ENCODE measurements at regions not wholly inside any gene's neighbourhood (a gene's known extent, or its start where the extent isn't known, plus 50 kb on each side); places are given as distances from the start of the nearest gene placed in this dataset.

DNA sequence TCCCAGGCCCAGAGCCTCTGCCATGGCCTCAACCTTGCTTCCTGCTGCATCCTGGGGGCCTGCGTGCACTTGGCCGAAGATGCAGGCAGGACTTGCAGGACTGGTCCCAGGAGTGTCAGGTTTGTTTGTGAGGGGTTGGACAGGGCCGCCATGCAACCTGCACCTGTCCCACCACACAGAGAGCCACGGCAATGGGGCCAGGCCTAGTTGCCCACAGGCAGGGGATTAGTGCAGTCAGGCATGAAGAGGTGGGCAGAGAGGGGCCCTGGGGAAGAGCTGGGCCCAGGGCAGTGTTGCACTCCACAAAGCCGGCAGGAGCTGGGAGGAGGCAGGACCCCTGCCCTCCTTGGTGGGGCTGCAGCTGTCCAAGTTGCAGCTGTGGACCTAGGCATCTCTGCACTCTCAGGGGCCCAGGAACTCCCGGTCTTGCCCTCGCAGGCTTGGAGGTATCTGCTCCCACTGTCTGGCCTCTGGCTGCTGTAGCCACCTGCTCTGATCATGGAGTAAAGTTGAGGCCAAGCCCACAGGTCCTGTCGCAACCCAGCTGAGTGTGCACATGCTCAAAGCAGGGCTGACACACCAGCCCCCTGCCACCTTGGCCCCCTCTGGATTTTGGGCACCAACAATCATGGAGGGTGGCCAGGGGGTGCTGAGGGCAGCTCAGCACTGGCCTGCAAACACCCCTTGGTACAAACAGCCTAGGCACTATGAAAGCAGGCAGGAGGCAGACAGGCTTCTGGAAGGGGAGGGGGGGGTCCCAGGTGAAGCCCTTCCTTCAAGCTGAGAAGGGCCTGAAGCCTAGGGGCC is 190.4 kb upstream of the PCDH10 start:
- Mint-ChIP-seq H3K4me3 (no peak overlapping the region), H3K27me3 (no peaks in the 10 kb centered on the region), H3K27ac (no peak overlapping the region), H3K36me3 (ENCODE audit: low read depth) (no peaks in the 10 kb centered on the region), H3K4me1 (no peaks in the 10 kb centered on the region)
- DNase-seq, result no peak
- no peak for ATAC-seq
- H3K9me3 ChIP-seq (ENCODE audit: control insufficient read depth, low read length, poor library complexity, severe bottlenecking), result no peaks in the 10 kb centered on the region

DNA sequence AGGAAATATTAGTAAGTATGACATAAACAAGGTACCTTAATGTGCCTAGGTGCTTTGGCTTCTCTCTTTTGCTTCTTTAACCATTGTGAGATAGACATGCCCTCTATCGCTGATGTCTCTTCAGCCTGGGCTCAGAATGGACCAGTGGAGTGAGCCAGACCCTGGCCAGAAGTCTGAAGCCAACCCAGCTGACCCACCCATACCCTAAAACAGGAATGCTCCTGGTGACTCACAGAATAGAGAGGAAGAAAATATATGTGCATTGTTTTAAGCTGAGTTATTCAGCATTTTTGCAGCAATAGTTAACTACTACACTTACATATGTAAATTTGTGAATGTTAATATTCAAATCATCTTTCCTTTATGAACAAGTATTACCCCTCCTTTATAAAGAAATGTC is 167.5 kb upstream of the PCDH10 start:
- Mint-ChIP-seq H3K27me3 (no peaks in the 10 kb centered on the region), H3K36me3 (ENCODE audit: low read depth) (no peaks in the 10 kb centered on the region), H3K4me3 (no peak overlapping the region), H3K4me1 (no peaks in the 10 kb centered on the region), H3K27ac (no peak overlapping the region)
- ATAC-seq (no peak), DNase-seq (no peak)
- no peaks in the 10 kb centered on the region for H3K9me3 ChIP-seq (ENCODE audit: control insufficient read depth, low read length, poor library complexity, severe bottlenecking)

DNA sequence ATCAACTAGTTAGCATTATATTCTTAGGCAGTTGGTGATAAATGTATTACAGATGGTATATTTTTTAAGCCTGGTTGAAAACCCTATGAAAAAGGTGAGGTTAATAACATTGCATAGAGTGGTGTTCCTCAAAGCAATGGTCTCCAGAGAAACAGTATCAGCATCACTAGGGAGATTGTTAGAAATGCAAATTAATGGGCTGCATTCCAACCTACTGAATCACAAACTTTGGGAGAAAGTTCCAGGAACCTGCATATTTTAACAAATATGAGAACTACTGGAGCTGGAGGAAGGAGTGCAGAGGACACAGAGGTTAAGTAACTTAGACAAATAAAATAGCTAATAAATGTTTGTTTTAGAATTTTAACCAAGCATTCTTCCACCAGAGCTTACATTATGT is 166.9 kb upstream of the PCDH10 start:
- Mint-ChIP-seq H3K36me3 (ENCODE audit: low read depth) (no peaks in the 10 kb centered on the region), H3K27me3 (no peaks in the 10 kb centered on the region), H3K4me1 (no peaks in the 10 kb centered on the region), H3K27ac (no peak overlapping the region), H3K4me3 (no peak overlapping the region)
- ATAC-seq (no peak), DNase-seq (no peak)
- no peaks in the 10 kb centered on the region for H3K9me3 ChIP-seq (ENCODE audit: control insufficient read depth, low read length, poor library complexity, severe bottlenecking)

DNA sequence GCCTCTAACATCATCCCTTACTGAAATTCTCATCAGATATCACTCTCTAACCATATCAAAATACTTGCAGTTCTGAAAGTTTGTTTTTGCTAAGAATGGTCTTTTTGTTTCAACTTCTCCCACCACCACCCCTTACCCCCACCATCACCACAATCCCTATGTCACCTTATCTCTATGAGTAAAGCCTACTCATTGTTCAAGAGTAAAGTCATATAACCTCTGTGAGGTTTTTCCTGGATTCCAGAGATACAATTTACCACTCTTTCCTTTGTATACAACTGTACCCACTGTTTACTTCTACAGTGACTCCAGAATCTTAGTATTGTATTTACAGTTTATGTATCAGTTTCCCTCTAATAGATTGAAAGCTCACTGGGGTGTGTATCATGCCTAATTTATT is 158.0 kb upstream of the PCDH10 start:
- no peak overlapping the region for H3K4me3 Mint-ChIP-seq
- H3K4me1 Mint-ChIP-seq, result no peaks in the 10 kb centered on the region
- H3K36me3 Mint-ChIP-seq (ENCODE audit: low read depth), result no peaks in the 10 kb centered on the region
- H3K27ac Mint-ChIP-seq, result no peak overlapping the region
- no peaks in the 10 kb centered on the region for H3K27me3 Mint-ChIP-seq
- DNase-seq (no peak), ATAC-seq (no peak)
- no peaks in the 10 kb centered on the region for H3K9me3 ChIP-seq (ENCODE audit: control insufficient read depth, low read length, poor library complexity, severe bottlenecking)

DNA sequence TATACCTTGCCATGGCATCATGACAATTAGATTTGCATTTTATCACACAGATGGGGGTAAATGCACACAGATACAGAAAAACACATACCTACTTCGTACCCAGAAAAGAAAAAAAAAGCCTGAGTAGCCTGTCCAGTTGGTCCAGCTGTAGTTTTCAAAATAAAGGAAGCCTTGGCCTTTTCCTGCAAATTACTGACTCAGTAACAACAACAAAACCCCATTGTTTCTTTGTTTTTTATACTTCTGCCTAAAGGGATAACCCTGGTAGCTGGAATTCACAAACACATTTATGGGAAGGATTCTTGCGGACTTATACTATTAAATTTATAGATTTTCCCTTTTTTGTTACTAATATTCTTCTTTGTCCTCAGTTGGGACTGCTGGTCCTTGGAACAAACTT is 156.4 kb upstream of the PCDH10 start:
- Mint-ChIP-seq H3K4me1 (no peaks in the 10 kb centered on the region), H3K36me3 (ENCODE audit: low read depth) (no peaks in the 10 kb centered on the region), H3K27ac (no peak overlapping the region), H3K27me3 (no peaks in the 10 kb centered on the region), H3K4me3 (no peak overlapping the region)
- H3K9me3 ChIP-seq (ENCODE audit: control insufficient read depth, low read length, poor library complexity, severe bottlenecking), result no peaks in the 10 kb centered on the region
- no peak for ATAC-seq
- no peak for DNase-seq

DNA sequence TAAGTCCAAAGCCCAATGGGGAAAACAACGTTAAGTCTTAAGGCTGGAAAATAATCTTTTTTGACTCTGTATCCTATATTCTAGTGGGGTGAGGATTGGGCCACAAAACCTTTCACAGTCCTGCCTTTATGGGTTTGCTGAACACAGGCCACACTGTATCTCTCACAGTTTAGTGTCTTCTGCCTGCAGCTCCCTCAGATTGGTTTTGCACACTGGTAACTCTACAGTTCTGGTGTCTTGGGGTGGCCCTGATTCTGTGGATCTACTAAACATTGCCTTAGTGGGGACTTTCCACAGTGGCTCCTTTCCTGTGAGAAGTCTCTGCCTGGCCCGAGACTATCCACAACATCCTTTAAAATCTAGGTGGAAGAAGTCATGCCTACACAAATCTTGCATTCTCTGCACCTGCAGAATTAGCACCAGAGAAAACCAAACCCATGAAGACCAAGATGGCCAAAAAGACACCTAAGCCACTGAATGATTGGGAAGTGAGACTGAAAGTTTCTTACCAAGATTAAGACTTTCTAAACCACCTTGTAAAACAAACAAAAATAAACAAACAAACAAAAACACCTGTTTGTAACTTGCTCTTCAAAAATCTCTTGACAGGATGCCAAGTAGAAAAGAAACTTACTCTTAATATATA is 150.4 kb upstream of the PCDH10 start:
- Mint-ChIP-seq H3K4me3 (no peak overlapping the region), H3K27me3 (no peaks in the 10 kb centered on the region), H3K4me1 (no peaks in the 10 kb centered on the region), H3K27ac (no peak overlapping the region), H3K36me3 (ENCODE audit: low read depth) (no peaks in the 10 kb centered on the region)
- ATAC-seq, result no peak
- no peak for DNase-seq
- H3K9me3 ChIP-seq (ENCODE audit: control insufficient read depth, low read length, poor library complexity, severe bottlenecking), result no peaks in the 10 kb centered on the region

DNA sequence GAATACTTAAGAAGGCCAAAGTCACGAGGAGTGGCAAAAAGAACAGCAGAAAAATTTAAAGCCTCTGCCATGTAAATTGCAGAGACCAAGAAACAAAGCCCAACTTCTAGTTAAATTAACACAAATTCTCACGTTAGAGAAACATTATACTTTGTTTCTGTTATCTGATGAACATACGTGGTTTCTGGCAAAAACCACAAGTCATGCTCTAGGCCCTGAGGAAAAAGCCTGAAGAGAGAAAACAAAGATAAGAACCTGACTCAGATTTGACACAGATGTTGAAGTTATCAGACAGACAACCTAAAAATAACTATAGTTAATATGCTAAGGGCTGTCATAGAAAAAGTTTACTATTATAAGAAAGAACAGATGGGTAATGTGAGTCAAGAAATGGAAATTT is 149.1 kb upstream of the PCDH10 start:
- H3K4me1 Mint-ChIP-seq, result no peaks in the 10 kb centered on the region
- H3K9me3 ChIP-seq (ENCODE audit: control insufficient read depth, low read length, poor library complexity, severe bottlenecking), result no peaks in the 10 kb centered on the region
- DNase-seq (no peak), ATAC-seq (no peak)
- H3K27ac Mint-ChIP-seq, result no peak overlapping the region
- H3K36me3 Mint-ChIP-seq (ENCODE audit: low read depth), result no peaks in the 10 kb centered on the region
- no peaks in the 10 kb centered on the region for H3K27me3 Mint-ChIP-seq
- no peak overlapping the region for H3K4me3 Mint-ChIP-seq

DNA sequence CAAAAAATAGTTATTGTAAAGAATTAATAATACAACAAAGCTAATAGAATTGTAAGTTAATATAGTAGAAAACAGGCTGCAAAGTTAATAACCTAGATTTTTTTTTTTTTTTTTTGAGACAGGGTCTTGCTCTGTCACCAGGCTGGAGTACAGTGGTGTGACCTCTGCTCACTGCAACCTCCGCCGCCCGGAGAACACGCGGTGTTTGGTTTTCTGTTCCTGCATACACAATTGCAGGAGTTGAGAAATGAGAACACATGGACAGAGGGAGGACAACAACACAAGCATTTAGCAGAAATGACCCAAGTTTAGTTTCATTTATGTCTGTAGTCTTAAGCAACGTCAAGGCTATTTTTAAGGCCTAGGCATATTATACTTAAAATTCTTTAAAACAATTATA is 145.9 kb upstream of the PCDH10 start:
- no peak overlapping the region for H3K27ac Mint-ChIP-seq
- H3K9me3 ChIP-seq (ENCODE audit: control insufficient read depth, low read length, poor library complexity, severe bottlenecking), result no peaks in the 10 kb centered on the region
- DNase-seq, result no peak
- no peaks in the 10 kb centered on the region for H3K36me3 Mint-ChIP-seq (ENCODE audit: low read depth)
- H3K4me3 Mint-ChIP-seq, result no peak overlapping the region
- H3K4me1 Mint-ChIP-seq, result no peaks in the 10 kb centered on the region
- no peaks in the 10 kb centered on the region for H3K27me3 Mint-ChIP-seq
- no peak for ATAC-seq

DNA sequence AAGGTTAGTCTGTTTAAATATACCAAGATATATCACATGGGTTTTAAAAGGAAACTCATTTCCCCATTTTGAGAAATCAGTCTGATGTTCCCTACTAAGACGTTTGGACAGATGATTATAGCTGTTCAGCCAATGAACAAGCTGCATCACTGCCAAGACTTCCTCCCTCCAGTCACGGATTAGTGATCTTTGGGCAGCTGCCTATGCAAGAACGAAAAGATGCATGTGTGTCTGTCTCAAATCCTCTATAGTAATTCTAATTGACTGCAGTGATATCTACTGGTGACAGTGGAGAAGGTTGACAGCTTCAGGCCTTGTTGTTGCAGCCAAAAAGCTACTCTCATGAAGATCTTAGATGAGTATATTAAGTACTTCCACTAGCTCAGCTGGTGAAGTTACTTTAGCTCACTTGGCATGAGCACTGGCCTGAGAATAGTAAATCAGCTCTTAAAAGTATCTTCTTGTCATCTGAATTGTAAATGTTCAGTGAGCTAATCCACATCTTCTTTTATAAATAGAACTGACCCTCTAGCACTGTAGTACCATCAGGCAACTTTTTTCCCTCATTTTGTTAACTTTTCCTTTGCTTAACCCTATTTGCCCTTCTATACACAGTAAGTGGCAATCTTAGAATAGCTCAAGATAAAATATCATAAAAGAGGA is 134.5 kb upstream of the PCDH10 start:
- no peak overlapping the region for H3K27ac Mint-ChIP-seq
- no peaks in the 10 kb centered on the region for H3K4me1 Mint-ChIP-seq
- no peaks in the 10 kb centered on the region for H3K9me3 ChIP-seq (ENCODE audit: control insufficient read depth, low read length, poor library complexity, severe bottlenecking)
- no peaks in the 10 kb centered on the region for H3K36me3 Mint-ChIP-seq (ENCODE audit: low read depth)
- no peak for ATAC-seq
- no peak overlapping the region for H3K4me3 Mint-ChIP-seq
- DNase-seq, result no peak
- H3K27me3 Mint-ChIP-seq, result no peaks in the 10 kb centered on the region

DNA sequence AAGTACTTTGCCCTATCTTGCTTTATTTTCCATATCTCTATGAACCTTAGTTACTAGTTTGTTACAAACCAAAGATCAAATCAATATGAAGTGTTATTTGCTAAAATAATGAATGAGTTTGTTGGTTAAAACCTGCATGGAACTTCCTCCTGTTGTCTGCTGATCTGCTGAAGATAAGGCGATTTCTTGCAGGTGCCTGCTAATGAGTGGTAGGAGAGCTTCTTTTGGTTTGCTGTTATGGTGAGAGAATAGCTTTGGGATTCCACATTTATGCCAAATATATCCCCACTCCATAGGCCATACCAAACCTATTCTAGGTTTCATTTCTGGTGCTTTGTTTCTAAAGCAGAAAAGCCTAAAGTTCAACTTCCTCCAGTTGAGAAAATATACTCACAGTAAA is 103.8 kb upstream of the PCDH10 start:
- no peak overlapping the region for H3K27ac Mint-ChIP-seq
- H3K9me3 ChIP-seq (ENCODE audit: control insufficient read depth, low read length, poor library complexity, severe bottlenecking), result no peaks in the 10 kb centered on the region
- no peaks in the 10 kb centered on the region for H3K4me1 Mint-ChIP-seq
- no peak for ATAC-seq
- DNase-seq, result no peak
- no peaks in the 10 kb centered on the region for H3K27me3 Mint-ChIP-seq
- no peaks in the 10 kb centered on the region for H3K36me3 Mint-ChIP-seq (ENCODE audit: low read depth)
- H3K4me3 Mint-ChIP-seq, result no peak overlapping the region

DNA sequence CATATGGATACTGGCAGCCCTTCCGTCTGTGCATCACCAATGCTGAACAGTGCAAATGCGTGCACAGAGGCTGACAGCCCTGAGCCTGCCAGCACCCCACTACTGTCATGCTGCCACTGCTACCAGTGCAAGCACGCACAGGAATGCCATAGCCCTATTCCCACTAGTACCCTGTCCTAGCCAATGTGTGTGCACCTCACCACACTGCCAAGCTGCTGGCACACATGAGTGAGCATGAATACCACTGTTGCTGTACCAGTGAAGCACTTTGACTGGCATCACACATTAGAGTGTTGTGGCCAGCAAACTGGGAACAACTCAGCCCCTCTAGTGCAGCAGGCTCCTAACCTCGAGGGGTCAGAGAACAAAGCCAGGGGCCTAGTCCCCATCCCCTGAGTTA is 102.9 kb upstream of the PCDH10 start:
- Mint-ChIP-seq H3K4me1 (no peaks in the 10 kb centered on the region), H3K27ac (no peak overlapping the region), H3K4me3 (no peak overlapping the region), H3K27me3 (no peaks in the 10 kb centered on the region), H3K36me3 (ENCODE audit: low read depth) (no peaks in the 10 kb centered on the region)
- no peaks in the 10 kb centered on the region for H3K9me3 ChIP-seq (ENCODE audit: control insufficient read depth, low read length, poor library complexity, severe bottlenecking)
- DNase-seq (no peak), ATAC-seq (no peak)

DNA sequence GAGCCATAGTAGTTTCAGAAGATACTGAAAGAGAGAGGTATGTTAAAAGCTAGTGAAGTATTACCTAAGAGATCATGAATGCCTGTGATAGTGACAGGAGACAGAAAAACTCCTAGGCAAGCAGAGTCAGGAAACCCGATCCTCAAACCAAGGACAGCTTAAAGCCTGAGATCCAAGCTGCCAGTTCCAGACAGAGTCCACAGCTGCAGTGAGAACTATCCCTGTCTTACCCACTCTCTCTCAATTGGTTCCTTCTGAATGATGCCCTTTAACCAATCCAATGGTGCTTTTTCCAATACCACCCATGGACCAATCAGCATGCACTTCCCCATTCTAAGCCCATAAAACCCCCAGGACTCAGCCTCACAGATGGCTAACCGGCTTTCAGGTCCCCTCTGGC is 90.4 kb upstream of the PCDH10 start:
- no peaks in the 10 kb centered on the region for H3K27me3 Mint-ChIP-seq
- no peaks in the 10 kb centered on the region for H3K4me1 Mint-ChIP-seq
- no peaks in the 10 kb centered on the region for H3K9me3 ChIP-seq (ENCODE audit: control insufficient read depth, low read length, poor library complexity, severe bottlenecking)
- H3K36me3 Mint-ChIP-seq (ENCODE audit: low read depth), result no peaks in the 10 kb centered on the region
- no peak for ATAC-seq
- no peak overlapping the region for H3K27ac Mint-ChIP-seq
- DNase-seq, result no peak
- no peak overlapping the region for H3K4me3 Mint-ChIP-seq

DNA sequence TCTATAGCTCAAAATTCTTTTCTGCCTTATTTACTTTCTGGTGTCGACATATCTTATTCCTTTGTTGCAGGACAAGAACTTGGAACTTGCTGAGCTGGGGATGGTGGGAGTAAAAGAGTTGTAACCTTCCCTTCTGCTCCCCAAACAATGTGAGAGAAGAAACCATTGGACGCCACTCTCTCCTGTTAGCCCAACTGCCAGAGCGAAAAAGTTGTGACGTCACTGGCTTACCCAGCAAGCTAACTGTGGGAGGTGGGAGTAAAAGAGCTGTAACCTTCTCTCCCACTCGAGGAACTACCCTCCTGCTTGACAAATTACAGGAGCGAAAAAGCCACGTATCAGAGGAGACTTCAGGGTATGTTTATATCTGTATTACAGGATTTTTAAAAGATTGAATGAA is 90.0 kb upstream of the PCDH10 start:
- no peaks in the 10 kb centered on the region for H3K36me3 Mint-ChIP-seq (ENCODE audit: low read depth)
- H3K4me3 Mint-ChIP-seq, result no peak overlapping the region
- ATAC-seq (no peak), DNase-seq (no peak)
- no peak overlapping the region for H3K27ac Mint-ChIP-seq
- no peaks in the 10 kb centered on the region for H3K4me1 Mint-ChIP-seq
- no peaks in the 10 kb centered on the region for H3K9me3 ChIP-seq (ENCODE audit: control insufficient read depth, low read length, poor library complexity, severe bottlenecking)
- H3K27me3 Mint-ChIP-seq, result no peaks in the 10 kb centered on the region

DNA sequence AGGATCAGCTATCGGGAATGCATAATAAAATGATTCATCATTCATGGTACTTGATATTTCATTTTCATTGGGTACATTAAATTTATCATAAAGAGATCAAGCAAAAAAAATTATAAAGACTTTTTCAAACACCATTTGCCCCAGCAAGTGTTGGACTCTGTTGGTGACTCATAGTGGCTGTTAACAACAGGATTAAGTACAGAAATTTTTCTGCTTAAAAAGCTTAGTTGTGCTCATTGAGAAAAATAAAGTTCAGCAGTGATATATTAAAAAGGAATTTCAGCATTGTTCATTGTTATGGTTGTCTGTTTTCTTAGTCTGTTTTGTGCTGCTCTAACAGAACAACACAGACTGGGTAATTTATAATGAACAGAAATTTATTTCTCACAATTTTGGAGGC is 86.2 kb upstream of the PCDH10 start:
- Mint-ChIP-seq H3K4me3 (no peak overlapping the region), H3K4me1 (no peaks in the 10 kb centered on the region), H3K27me3 (no peaks in the 10 kb centered on the region), H3K27ac (no peak overlapping the region), H3K36me3 (ENCODE audit: low read depth) (no peaks in the 10 kb centered on the region)
- H3K9me3 ChIP-seq (ENCODE audit: control insufficient read depth, low read length, poor library complexity, severe bottlenecking), result no peaks in the 10 kb centered on the region
- DNase-seq (no peak), ATAC-seq (no peak)

Data from T-helper 17 cell (primary cell).